ENCODE measurements at regions not wholly inside any gene's neighbourhood (a gene's known extent, or its start where the extent isn't known, plus 50 kb on each side); places are given as distances from the start of the nearest gene placed in this dataset.
"Not testable (repeated sequence)": the region's sequence is repeated elsewhere in the genome, so short reads cannot be mapped to it uniquely, and the experiment has no call there.

DNA sequence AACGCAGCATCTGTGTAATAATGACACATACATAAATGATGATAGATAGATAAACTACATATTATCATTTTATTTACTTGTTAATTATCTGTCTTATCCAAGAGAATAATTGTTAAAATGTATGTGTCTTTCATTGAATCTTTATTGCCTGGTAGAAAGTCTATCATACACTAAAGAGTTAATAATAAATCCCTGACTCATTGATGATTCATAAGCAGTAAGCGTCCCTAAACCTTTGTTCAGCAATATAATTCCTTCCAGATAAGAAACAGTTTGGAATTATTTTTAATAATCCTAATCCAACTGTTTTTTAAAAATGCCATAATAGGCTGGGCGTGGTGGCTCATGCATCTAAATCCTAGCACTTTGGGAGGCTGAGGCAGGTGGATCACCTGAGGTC lies 655.6 kb upstream of the CNTN5 start:
- no peaks in the 10 kb centered on the region for H3K36me3 ChIP-seq (ENCODE audit: insufficient read depth, low read length)
- no peak overlapping the region for H3K4me2 ChIP-seq (ENCODE audit: low read length)
- H3F3A ChIP-seq (ENCODE audit: insufficient read depth, low read length) = no peaks in the 10 kb centered on the region
- H3K9me3 ChIP-seq (ENCODE audit: low read length) = no peaks in the 10 kb centered on the region
- TF ChIP-seq, protein P1, sequence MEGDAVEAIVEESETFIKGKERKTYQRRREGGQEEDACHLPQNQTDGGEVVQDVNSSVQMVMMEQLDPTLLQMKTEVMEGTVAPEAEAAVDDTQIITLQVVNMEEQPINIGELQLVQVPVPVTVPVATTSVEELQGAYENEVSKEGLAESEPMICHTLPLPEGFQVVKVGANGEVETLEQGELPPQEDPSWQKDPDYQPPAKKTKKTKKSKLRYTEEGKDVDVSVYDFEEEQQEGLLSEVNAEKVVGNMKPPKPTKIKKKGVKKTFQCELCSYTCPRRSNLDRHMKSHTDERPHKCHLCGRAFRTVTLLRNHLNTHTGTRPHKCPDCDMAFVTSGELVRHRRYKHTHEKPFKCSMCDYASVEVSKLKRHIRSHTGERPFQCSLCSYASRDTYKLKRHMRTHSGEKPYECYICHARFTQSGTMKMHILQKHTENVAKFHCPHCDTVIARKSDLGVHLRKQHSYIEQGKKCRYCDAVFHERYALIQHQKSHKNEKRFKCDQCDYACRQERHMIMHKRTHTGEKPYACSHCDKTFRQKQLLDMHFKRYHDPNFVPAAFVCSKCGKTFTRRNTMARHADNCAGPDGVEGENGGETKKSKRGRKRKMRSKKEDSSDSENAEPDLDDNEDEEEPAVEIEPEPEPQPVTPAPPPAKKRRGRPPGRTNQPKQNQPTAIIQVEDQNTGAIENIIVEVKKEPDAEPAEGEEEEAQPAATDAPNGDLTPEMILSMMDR (IDR thresholded peaks at IDR 0.05; ENCODE audit: low read length) = no peak
- TF ChIP-seq EZH2 (IDR thresholded peaks at IDR 0.05; ENCODE audit: borderline replicate concordance, low read length) = no peak
- H3K27ac ChIP-seq (ENCODE audit: low read depth, low read length, poor library complexity, severe bottlenecking) = no peak overlapping the region
- H3K4me3 ChIP-seq (ENCODE audit: low read depth, low read length, poor library complexity, severe bottlenecking) = no peak overlapping the region
- H4K20me1 ChIP-seq (ENCODE audit: insufficient read depth, low read length) = no peaks in the 10 kb centered on the region
- H3K9ac ChIP-seq (ENCODE audit: low read length) = no peak overlapping the region
- H3K79me2 ChIP-seq (ENCODE audit: insufficient read depth, low read length) = no peaks in the 10 kb centered on the region
- no peaks in the 10 kb centered on the region for H3K27me3 ChIP-seq (ENCODE audit: insufficient read depth, low read length)
- no peaks in the 10 kb centered on the region for H3K9me2 ChIP-seq (ENCODE audit: low read depth, low read length)
- no peak overlapping the region for H2AFZ ChIP-seq (ENCODE audit: low read length)
- no peaks in the 10 kb centered on the region for H3K4me1 ChIP-seq (ENCODE audit: insufficient read depth, low read length, severe bottlenecking)

DNA sequence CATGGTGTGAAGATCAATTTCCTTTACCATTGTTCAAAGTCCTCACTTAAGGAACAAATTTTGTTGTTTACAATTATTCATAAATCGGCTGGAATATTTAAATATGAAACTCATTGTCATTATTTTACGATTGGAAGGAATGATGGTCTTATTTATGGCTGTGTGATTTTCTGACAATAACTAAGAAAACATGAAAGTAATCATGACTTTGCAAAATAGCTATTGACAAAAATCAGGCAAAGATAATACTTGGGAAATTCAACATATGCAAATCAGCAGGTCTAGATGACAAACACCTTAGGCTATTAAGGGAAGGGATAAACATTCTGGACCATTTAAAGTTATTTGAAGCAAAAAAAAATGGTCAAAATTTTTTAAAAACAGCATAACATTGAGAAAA lies 654.8 kb upstream of the CNTN5 start:
- Histone ChIP-seq H3K4me3 (ENCODE audit: low read depth, low read length, poor library complexity, severe bottlenecking) (no peak overlapping the region), H3K36me3 (ENCODE audit: insufficient read depth, low read length) (no peaks in the 10 kb centered on the region), H3K27me3 (ENCODE audit: insufficient read depth, low read length) (no peaks in the 10 kb centered on the region), H3K79me2 (ENCODE audit: insufficient read depth, low read length) (no peaks in the 10 kb centered on the region), H3K9ac (ENCODE audit: low read length) (no peak overlapping the region), H3K4me2 (ENCODE audit: low read length) (no peak overlapping the region), H3K9me2 (ENCODE audit: low read depth, low read length) (no peaks in the 10 kb centered on the region), H2AFZ (ENCODE audit: low read length) (no peak overlapping the region), H3K27ac (ENCODE audit: low read depth, low read length, poor library complexity, severe bottlenecking) (no peak overlapping the region), H4K20me1 (ENCODE audit: insufficient read depth, low read length) (no peaks in the 10 kb centered on the region), H3K4me1 (ENCODE audit: insufficient read depth, low read length, severe bottlenecking) (no peaks in the 10 kb centered on the region), H3F3A (ENCODE audit: insufficient read depth, low read length) (no peaks in the 10 kb centered on the region), H3K9me3 (ENCODE audit: low read length) (no peaks in the 10 kb centered on the region)
- TF ChIP-seq EZH2 (IDR thresholded peaks at IDR 0.05; ENCODE audit: borderline replicate concordance, low read length) = no peak
- TF ChIP-seq, protein P1 (IDR thresholded peaks at IDR 0.05; ENCODE audit: low read length) = no peak

DNA sequence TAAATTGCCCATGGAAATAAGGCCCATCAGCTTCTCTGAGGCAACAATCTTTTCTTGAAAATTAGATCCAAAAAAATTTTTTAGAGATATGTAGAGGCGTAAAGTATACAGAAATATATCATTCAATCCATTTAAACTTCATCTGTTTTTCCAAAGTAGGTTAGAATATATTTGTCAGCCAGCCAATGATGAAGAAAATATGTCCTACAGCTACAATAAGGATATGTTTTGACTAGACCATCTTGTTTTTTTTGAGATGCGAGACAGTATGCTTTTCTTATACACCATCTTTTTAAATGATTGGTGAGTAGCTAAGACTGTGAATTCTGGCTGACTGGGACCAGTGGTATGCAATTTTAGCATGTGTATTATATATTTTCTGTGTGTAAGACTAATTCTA lies 630.4 kb upstream of the CNTN5 start:
- no peaks in the 10 kb centered on the region for H3K36me3 ChIP-seq (ENCODE audit: insufficient read depth, low read length)
- no peak overlapping the region for H2AFZ ChIP-seq (ENCODE audit: low read length)
- H3K4me3 ChIP-seq (ENCODE audit: low read depth, low read length, poor library complexity, severe bottlenecking) = no peak overlapping the region
- TF ChIP-seq, protein P1 (IDR thresholded peaks at IDR 0.05; ENCODE audit: low read length) = no peak
- TF ChIP-seq EZH2 (IDR thresholded peaks at IDR 0.05; ENCODE audit: borderline replicate concordance, low read length) = no peak
- H3K9me2 ChIP-seq (ENCODE audit: low read depth, low read length) = no peaks in the 10 kb centered on the region
- H3K9ac ChIP-seq (ENCODE audit: low read length) = no peak overlapping the region
- no peaks in the 10 kb centered on the region for H3F3A ChIP-seq (ENCODE audit: insufficient read depth, low read length)
- no peak overlapping the region for H3K4me2 ChIP-seq (ENCODE audit: low read length)
- no peaks in the 10 kb centered on the region for H3K4me1 ChIP-seq (ENCODE audit: insufficient read depth, low read length, severe bottlenecking)
- no peaks in the 10 kb centered on the region for H3K27me3 ChIP-seq (ENCODE audit: insufficient read depth, low read length)
- no peaks in the 10 kb centered on the region for H4K20me1 ChIP-seq (ENCODE audit: insufficient read depth, low read length)
- no peak overlapping the region for H3K27ac ChIP-seq (ENCODE audit: low read depth, low read length, poor library complexity, severe bottlenecking)
- H3K79me2 ChIP-seq (ENCODE audit: insufficient read depth, low read length) = no peaks in the 10 kb centered on the region
- no peaks in the 10 kb centered on the region for H3K9me3 ChIP-seq (ENCODE audit: low read length)

DNA sequence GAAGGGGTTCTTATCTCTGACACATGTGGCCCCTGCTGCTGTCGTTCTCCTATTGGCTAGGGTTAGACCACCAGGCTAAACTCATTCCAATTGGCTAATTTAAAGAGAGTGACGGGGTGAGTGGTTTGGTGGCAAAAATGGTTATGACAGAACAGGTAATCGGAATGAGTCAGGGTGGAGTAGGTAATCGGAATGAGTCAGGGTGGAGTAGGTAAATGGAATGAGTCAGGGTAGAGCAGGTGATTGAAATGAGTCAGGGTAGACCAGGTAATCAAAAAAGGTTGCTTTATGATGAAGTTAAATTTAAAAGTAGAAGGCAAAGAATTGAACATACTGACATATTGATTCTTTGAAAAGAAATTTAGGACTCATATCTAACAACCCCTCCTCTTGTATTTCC lies 626.2 kb upstream of the CNTN5 start:
- not testable (repeated sequence) for H2AFZ ChIP-seq (ENCODE audit: low read length); H3K36me3 ChIP-seq (ENCODE audit: insufficient read depth, low read length); H3K79me2 ChIP-seq (ENCODE audit: insufficient read depth, low read length); H3K4me2 ChIP-seq (ENCODE audit: low read length); H4K20me1 ChIP-seq (ENCODE audit: insufficient read depth, low read length); H3K9me3 ChIP-seq (ENCODE audit: low read length); H3K9ac ChIP-seq (ENCODE audit: low read length); H3K27me3 ChIP-seq (ENCODE audit: insufficient read depth, low read length); H3F3A ChIP-seq (ENCODE audit: insufficient read depth, low read length); H3K4me1 ChIP-seq (ENCODE audit: insufficient read depth, low read length, severe bottlenecking); H3K27ac ChIP-seq (ENCODE audit: low read depth, low read length, poor library complexity, severe bottlenecking); H3K9me2 ChIP-seq (ENCODE audit: low read depth, low read length); H3K4me3 ChIP-seq (ENCODE audit: low read depth, low read length, poor library complexity, severe bottlenecking)
